Panc1 (cell line): ENCODE measurements at regions not wholly inside any gene's neighbourhood (a gene's known extent, or its start where the extent isn't known, plus 50 kb on each side); places are given as distances from the start of the nearest gene placed in this dataset.

Experiments
- ATAC-seq: fragments of 200-7000 bp; cut with Tn5 transposase; 2 replicates; pipeline ENCODE4 v1.9.1; 2020; ENCODE audit warnings: mild to moderate bottlenecking, moderate library complexity
- BruUV-seq: library from RNA; stranded (reverse); fragments of 400-500 nt; replicated peaks from 2 replicates; lab custom pipeline; 2021; lab: Mats Ljungman, UMichigan
- CTCF ChIA-PET: fragments of 300-600 bp; sonication (Branson Sonifier 250); formaldehyde crosslinking; loops from one replicate; lab custom pipeline; 2022; ENCODE audit warnings: antibody characterized with exemption; lab: Charles Lee
- POLR2A ChIA-PET: fragments of 300-600 bp; sonication (Branson Sonifier 250); formaldehyde crosslinking; loops from one replicate; lab custom pipeline; 2022; ENCODE audit warnings: antibody characterized with exemption; lab: Charles Lee
- DNase-seq: peaks from one replicate; pipeline ENCODE4 v3.0.0-alpha.2; 2010; ENCODE audit warnings: low read depth, low spot score
- H3K27ac ChIP-seq: 2 replicates; pipeline ENCODE4 v1.5.1; 2011; ENCODE audit warnings: mild to moderate bottlenecking, low read length, inconsistent platforms
- H3K27me3 ChIP-seq: fragments of 200-500 bp; sonication (Bioruptor generic); 2 replicates; pipeline ENCODE4 v1.6.0; 2014; ENCODE audit warnings: low read length, inconsistent platforms; ENCODE audit not compliant: control insufficient read depth, insufficient read depth
- H3K36me3 ChIP-seq: fragments of 200-500 bp; sonication (Bioruptor generic); 2 replicates; pipeline ENCODE4 v1.5.1; 2014; ENCODE audit warnings: inconsistent platforms, mild to moderate bottlenecking, low read length, moderate library complexity; ENCODE audit not compliant: control insufficient read depth, insufficient read depth
- H3K4me1 ChIP-seq: 2 replicates; pipeline ENCODE4 v1.5.1; 2011; ENCODE audit warnings: inconsistent platforms, mild to moderate bottlenecking, low read length, moderate library complexity; ENCODE audit not compliant: control insufficient read depth, insufficient read depth
- H3K4me3 ChIP-seq, 2 experiments: 2 replicates each; pipeline ENCODE4 v1.5.1; 2011 to 2012; ENCODE audit warnings: low read depth in 2 of 2, low read length in 2 of 2, mild to moderate bottlenecking in 2 of 2, inconsistent platforms in 1 of 2, moderate library complexity in 1 of 2
- H3K9me3 ChIP-seq: fragments of 200-500 bp; sonication (Bioruptor generic); 2 replicates; pipeline ENCODE4 v1.5.1; 2014; ENCODE audit warnings: low read depth, mild to moderate bottlenecking, inconsistent platforms, low read length, moderate library complexity; ENCODE audit not compliant: control insufficient read depth, insufficient read depth
- CTCF ChIP-seq: fragments of 450-650 bp; IDR thresholded peaks from 2 replicates; pipeline ENCODE4 v1.5.1; 2017; ENCODE audit warnings: mild to moderate bottlenecking
- POLR2AphosphoS5 ChIP-seq: IDR thresholded peaks from 2 replicates; pipeline ENCODE4 v1.6.1; 2012; ENCODE audit warnings: mild to moderate bottlenecking, low read depth, low read length, moderate library complexity
- SIN3A ChIP-seq: IDR thresholded peaks from 2 replicates; pipeline ENCODE4 v1.6.1; 2012; ENCODE audit warnings: low read depth, mild to moderate bottlenecking, low read length, moderate library complexity, borderline replicate concordance; ENCODE audit not compliant: insufficient read depth
- TCF7L2 ChIP-seq: IDR thresholded peaks from 2 replicates; pipeline ENCODE4 v1.6.1; 2011; ENCODE audit warnings: mild to moderate bottlenecking, low read depth, low read length, inconsistent platforms
- in situ Hi-C: cut with HindIII; loops from 2 replicates; pipeline ENCODE4 v1.10.0; 2016; ENCODE audit warnings: low sequenced_read_pairs, low pct_unique_long_range_greater_than_20kb
- intact Hi-C: fragments of 100-400 bp; cut with micrococcal nuclease; formaldehyde crosslinking; loops from one replicate; pipeline ENCODE4 v1.10.0; 2022; ENCODE audit not compliant: unreplicated experiment
- TF ChIP-seq, protein P1 (sequence below), 2 experiments: IDR thresholded peaks; 2 replicates each; pipeline ENCODE4 v1.6.1; 2011 to 2012; ENCODE audit warnings: low read depth in 2 of 2, control low read depth in 1 of 2, low read length in 1 of 2, mild to moderate bottlenecking in 1 of 2, moderate library complexity in 1 of 2; ENCODE audit not compliant: insufficient read depth in 1 of 2

DNA sequence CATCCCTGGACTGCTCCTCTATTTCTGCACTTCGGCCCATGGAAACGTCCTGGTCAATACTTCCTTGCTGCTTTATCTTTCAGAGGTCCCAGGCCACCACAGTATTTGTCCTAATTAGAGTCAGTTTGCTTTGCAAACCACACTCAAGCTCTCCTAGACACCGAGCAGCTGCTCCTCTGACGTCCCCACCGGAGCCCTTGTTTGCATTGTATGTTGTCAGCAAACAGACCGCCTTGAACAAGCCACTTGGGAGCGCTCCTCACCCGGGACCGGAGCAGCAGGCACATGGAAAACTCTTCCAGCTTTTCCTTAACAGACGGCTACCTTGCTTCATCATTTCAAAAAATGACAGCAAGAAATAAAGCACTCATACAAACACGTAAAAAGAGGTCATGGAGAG is 51.5 kb upstream of the GTF3A start:
- Histone ChIP-seq H3K36me3 (no peaks in the 10 kb centered on the region), H3K9me3 (no peaks in the 10 kb centered on the region), H3K27me3 (no peaks in the 10 kb centered on the region), H3K27ac (no peak overlapping the region; the same call in 1 of the 2 replicates), H3K4me3 (no peak overlapping the region), H3K4me1 (peaks cover 5% of the 10 kb centered on the region)
- BruUV-seq: no TSS peak
- in situ Hi-C loops (no loop called here), intact Hi-C loops (no loop called here)
- ChIA-PET CTCF (no interaction called here), POLR2A (no interaction called here)
- TF ChIP-seq, protein P1, sequence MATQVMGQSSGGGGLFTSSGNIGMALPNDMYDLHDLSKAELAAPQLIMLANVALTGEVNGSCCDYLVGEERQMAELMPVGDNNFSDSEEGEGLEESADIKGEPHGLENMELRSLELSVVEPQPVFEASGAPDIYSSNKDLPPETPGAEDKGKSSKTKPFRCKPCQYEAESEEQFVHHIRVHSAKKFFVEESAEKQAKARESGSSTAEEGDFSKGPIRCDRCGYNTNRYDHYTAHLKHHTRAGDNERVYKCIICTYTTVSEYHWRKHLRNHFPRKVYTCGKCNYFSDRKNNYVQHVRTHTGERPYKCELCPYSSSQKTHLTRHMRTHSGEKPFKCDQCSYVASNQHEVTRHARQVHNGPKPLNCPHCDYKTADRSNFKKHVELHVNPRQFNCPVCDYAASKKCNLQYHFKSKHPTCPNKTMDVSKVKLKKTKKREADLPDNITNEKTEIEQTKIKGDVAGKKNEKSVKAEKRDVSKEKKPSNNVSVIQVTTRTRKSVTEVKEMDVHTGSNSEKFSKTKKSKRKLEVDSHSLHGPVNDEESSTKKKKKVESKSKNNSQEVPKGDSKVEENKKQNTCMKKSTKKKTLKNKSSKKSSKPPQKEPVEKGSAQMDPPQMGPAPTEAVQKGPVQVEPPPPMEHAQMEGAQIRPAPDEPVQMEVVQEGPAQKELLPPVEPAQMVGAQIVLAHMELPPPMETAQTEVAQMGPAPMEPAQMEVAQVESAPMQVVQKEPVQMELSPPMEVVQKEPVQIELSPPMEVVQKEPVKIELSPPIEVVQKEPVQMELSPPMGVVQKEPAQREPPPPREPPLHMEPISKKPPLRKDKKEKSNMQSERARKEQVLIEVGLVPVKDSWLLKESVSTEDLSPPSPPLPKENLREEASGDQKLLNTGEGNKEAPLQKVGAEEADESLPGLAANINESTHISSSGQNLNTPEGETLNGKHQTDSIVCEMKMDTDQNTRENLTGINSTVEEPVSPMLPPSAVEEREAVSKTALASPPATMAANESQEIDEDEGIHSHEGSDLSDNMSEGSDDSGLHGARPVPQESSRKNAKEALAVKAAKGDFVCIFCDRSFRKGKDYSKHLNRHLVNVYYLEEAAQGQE (IDR thresholded peaks at IDR 0.05; ENCODE audit: insufficient read depth in 1 of 2, low read depth in 2 of 2, low read length in 1 of 2): no peak
- TF ChIP-seq SIN3A (no peak), CTCF (peak; percentile 32; the same call in 1 of the 2 replicates), POLR2AphosphoS5 (no peak)
- ATAC-seq (peak; percentile 63; the same call in 1 of the 2 replicates), DNase-seq (no peak)

DNA sequence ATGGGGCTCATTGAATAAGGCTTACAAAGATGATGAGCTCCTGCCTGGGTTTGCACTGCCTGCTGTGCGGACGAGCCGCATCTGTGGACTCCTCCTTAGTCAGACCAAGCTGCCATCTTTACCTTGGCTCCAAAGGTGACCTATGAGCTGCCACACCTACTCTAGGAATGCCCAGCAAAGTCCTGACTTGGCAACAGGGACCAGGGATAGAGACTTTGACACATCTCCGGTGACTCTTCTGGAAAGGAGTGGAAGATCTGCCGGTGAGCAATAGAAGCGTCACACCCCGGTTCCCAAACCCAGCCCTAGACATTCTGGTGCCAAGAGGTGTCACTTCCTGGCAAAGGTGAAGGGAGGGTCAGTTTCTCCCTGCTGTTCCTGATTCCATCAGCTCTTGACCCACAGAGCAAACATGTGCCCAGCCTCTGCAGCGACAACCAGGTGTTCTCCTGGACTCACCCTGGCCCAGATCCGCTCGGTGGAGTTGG is 50.2 kb upstream of the GTF3A start:
- DNase-seq (no peak), ATAC-seq (peak; percentile 32; the same call in 1 of the 2 replicates)
- H3K9me3 ChIP-seq: no peaks in the 10 kb centered on the region
- no peaks in the 10 kb centered on the region for H3K36me3 ChIP-seq
- no peak overlapping the region for H3K27ac ChIP-seq
- in situ Hi-C loops: no loop called here
- peaks cover 5% of the 10 kb centered on the region for H3K4me1 ChIP-seq
- intact Hi-C loops: no loop called here
- ChIA-PET CTCF (interaction anchor here (1.2 kb wide), 1 partner anchor 12 kb away, joined by 5 read pairs; no protein-coding TSS in a partner anchor), POLR2A (no interaction called here)
- TF ChIP-seq POLR2AphosphoS5: no peak
- no peak for TF ChIP-seq SIN3A
- TF ChIP-seq, protein P1 (IDR thresholded peaks at IDR 0.05; ENCODE audit: insufficient read depth in 1 of 2, low read depth in 2 of 2, low read length in 1 of 2): no peak
- no peak for TF ChIP-seq CTCF
- no peak for TF ChIP-seq TCF7L2
- no TSS peak for BruUV-seq
- no peaks in the 10 kb centered on the region for H3K27me3 ChIP-seq
- H3K4me3 ChIP-seq: no peak overlapping the region
